Activated T-cell treated with anti-CD3 and anti-CD28 coated beads, Interleukin-2, amount 50 U/mL, for 48 hours (primary cell): ENCODE measurements at regions not wholly inside any gene's neighbourhood (a gene's known extent, or its start where the extent isn't known, plus 50 kb on each side); places are given as distances from the start of the nearest gene placed in this dataset.
"Not testable (repeated sequence)": the region's sequence is repeated elsewhere in the genome, so short reads cannot be mapped to it uniquely, and the experiment has no call there.

ENCODE experiments used
- DNase-seq, 2 experiments: peaks; one replicate each; pipeline ENCODE4 v3.0.0-alpha.2; 2020

DNA sequence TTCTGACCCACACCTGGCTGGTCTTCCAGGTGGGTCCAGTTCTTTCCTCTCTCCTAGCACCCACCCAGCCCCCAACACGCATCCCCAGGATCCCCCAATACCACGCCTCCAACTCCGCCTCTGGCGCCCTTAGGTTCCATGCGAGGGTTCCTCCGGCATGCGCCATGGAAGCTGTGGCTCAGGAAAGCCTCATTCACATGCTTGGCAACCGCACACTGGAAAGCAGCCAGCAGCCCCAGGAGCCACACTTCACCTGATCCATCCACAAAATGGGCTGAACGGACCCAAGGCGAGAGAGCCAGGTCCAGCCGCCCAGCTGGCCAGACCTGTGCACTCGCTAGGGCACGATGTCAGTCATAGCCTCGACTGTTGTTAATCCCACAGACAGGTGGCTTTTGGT lies 161.2 kb downstream of the PSMG1 start:
- DNase-seq: no peak

DNA sequence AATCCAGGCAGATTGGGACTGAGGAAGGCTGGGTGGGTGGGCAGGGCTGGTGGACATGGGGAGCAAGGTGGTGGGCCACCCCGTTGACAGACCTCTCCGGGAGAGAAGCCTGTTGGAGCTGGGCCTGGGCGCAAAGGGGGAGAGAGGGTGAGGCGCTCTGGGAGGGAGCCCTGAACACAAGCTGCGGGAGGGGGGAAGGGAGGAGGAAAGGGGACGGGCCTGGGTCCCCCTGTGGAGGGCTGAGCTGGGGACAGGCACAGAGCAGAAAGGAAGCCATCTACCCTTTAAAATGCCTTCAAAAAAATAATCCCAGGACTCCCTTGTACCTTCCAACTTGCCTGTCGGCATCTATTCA lies 161.8 kb downstream of the PSMG1 start:
- DNase-seq: no peak

DNA sequence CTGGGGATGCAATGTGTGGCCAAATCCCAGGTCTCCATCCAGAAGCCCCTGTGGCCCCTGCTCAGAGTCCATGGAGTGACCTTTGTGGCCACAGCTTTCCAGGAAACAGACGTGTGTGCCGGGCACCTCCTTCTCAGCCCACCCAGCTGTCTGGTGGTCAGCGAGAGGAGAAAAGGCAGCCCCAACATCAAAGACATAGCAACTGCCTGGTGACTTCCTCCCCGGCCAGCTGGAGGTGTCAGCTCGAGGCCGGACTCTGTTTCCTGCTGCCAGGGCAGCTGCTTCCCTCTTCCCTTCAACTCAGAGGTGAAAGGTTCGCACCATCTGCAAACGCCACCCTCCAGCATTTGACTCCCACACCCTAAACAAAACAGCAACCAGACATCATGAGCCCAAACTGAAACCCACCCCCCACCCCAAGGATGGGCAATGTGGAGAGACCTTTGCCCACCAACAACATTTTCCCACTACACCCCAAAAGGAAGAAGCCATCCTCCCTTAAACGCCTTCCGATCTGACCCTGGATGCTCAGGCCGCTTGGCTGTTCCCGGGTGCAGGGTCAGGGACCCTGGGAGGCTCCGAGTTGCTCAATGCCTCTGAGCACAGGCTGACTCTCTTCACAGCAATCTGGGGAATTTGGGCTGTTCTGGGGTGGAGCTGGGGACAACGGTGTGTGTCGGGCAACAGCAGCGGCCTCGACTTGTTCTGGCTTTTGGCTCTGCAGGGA lies 162.3 kb downstream of the PSMG1 start:
- no peak for DNase-seq

DNA sequence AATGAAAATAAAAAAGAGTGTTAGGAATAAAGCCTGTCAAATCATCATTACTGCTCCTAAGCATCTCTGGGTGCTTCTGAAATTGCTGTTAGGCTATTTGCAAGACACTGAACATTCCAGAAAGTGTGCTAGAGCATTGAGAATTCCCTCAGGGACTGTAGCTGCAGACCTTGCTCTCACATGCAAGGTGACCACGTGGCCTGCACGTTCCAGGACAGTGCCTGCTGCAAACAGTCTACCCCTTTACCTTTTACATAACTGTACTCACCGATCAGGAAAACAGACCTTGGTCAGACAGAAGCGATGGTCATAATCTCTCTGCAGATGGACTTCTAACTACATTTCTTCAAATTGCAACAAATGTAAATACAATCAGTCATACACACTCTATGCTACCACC lies 164.5 kb downstream of the PSMG1 start:
- DNase-seq: no peak

GRCh38 chr21:39016740-39017315 lies 166.4 kb downstream of the PSMG1 start:
- DNase-seq: no peak

- no peak for DNase-seq
Observed at GRCh38 chr21:39014747-39015146, 168.5 kb downstream of the PSMG1 start.

GRCh38 chr21:39012326-39013230 lies 170.7 kb downstream of the PSMG1 start:
- DNase-seq: no peak

DNA sequence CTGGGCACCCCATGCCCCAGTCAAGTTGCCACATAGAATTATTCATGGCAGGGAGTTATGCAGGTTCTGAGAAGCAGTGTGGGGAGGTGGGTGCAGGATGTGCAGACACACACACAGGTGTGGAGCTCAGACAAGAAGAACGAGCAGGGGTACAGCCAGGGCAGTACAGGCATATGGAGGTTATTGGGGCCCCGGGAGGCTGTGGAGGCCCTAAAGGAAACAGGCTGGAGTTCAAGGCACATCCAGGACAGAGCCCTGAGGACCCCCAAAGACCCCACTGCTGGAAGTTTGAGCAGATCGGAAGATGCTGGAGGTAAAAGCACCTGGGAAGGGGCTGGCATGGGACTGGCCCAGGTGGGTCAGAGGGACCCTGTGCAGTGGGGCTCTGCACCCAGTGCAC lies 171.3 kb downstream of the PSMG1 start:
- DNase-seq: no peak

- DNase-seq: no peak
Observed at GRCh38 chr21:39010629-39011404, 172.4 kb downstream of the PSMG1 start.

DNA sequence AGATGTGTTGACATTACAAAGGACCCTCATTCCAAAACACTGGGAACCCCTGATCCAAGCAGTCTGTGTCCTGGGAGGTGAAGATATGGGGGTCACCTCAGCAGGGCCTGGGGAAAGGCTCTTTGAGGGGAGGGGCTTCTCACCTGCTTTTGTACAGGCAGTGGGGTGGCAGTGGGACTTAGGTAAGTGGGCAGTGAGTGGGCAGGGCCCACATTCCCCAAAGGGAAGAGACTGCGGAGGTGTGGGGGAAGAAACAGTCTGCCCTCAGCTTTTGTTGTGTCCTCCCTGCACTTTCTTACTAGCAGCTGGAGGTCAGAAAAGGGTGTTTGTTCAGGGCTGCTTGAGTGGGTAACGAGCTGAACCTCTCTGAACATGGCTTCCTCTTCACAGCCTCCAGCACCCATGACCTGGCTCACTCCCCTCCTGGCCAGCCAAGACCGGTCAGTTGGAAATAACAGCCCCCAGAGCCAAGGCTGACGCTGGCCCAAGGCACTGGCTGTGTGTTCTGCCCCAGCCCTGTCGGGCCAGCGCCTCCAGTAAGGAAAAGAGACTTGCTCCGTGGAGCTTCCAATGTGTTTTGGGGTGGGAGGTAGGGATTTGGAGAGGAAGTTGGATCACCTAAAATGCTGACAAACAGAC lies 173.5 kb downstream of the PSMG1 start:
- no peak for DNase-seq

GRCh38 chr21:39007985-39008384 lies 175.3 kb downstream of the PSMG1 start:
- DNase-seq: no peak

GRCh38 chr21:39007532-39007931 lies 175.7 kb downstream of the PSMG1 start:
- no peak for DNase-seq

DNA sequence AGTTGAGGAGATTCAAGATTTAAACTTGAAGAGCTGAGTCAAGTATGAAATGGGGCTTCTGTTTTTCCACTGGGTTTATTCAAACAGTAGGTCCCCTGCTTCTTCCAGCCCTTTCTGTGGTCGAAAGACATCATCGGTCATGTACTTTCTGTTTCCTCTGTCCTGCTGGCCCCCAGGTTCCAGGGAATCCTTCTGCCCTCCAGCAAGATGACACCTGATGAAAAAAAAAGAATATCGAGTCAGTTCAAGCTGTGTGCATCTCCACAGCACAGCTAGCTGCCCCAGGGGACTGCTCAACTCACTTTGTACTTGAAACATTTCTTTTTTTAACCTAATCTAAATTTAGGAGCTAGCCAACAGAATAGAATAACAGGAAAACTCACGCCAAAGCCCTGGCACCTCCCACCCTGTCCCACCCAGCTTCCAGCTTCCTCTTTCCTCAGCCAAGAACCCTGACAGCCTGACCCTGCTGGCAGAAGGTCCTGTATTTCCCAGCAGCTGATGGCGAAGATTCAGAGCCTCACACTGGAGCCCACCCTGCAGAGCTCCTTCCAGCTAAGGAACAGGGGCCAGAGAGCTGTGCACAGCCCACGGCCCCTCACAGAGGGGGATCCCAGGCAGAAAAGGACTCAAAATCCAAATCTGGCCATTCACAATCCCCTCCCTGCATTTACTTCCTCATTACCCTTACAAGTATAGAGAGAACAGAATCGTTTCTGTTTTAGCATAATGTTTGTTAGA lies 176.5 kb downstream of the PSMG1 start:
- DNase-seq: no peak

DNA sequence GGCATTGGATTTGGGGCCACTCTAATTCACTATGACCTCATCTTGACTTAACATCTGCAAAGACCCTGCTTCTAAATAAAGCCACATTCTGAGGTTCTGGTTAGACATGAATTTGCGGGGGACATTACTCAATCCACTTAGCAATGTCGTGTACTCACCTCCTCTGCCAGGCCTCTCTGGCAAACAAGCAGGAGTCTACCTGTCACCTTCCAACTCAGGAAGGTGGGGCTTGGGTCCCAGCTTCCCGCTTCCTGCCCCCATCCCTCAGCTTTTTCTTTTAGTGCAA lies 177.8 kb downstream of the PSMG1 start:
- DNase-seq: no peak

DNA sequence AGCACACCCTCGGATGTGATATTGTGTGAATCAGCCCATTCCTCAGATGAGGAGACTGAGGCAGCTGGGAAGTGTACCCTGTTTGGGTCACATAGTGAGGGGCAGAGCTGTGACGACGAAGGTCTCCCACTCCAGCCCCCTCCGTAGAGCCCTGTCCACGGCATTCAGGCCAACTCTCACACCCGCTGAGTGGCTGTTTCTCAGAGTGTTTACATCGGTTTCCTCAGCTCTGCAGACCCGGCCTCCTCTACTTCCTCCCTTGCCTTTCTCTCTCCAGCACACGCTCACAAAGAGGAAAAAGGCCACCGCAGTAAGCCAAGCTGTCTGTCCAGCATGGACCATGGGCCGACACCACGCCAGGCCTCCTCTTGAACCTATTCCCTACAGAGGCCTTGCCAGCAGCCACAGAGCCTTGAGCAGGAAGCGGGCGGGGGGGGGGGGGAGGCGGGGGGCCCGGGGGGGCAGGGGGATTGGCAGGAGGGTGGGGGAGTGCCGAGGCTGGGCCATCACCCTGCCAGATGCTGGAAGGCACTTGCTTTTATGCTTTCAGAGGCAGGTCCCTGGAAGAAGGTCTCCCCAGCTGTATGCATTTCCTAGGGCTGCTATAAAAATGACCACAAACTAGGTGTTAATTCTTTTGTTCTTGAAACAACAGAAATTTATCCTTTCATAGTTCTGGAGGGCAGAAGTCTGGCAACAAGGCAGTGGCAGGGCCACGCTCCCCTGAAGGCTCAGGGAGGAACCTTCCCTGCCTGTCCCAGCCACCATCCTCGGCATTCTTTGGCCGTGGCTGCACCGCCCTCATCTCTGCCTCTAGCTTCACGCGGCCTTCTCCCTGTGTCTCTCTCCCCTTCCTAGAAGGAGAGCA lies 178.4 kb downstream of the PSMG1 start:
- no peak for DNase-seq

- DNase-seq: peak in 1 of 2 experiments; percentile 26
Observed at GRCh38 chr21:39003982-39004633, 179.1 kb downstream of the PSMG1 start.

DNA sequence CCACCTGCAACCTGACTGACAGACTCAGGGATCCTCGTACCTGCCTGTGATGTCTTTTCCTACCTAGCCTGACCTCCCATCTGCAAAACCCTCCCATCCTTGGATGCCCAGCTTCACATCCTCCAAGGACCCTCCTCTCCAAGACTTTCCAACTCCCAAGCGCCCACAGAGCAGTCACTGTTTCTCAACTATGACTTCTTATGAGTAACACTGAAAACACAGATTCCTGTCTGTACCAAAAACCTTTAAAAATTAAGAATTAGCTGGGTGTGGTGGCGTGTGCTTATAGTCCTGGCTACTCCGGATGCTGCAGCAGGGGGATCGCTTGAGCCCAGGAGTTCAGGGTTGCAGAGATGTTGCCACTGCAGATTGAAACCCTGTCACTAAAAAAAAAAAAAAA lies 181.9 kb downstream of the PSMG1 start:
- DNase-seq: no peak

DNA sequence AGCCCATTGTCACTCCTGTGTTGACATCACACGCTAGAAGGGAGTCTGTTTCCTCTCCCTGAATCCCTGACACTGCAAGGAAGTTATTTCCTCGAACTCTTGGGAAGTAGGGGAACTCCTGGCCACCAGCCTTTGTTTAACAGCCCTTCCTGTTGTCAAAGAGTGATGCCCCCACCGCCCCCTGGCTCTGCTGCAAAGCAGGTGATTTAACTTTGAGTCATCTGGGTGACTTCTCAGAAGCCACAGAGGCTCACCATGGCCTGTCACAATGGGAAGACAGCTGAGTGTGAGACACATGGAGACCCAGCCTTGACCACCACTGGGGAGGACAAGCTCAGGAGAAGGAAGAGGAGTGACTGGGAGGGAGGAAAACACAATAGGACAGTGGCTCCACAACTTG lies 182.8 kb downstream of the PSMG1 start:
- DNase-seq: peak; percentile 58 to 66

DNA sequence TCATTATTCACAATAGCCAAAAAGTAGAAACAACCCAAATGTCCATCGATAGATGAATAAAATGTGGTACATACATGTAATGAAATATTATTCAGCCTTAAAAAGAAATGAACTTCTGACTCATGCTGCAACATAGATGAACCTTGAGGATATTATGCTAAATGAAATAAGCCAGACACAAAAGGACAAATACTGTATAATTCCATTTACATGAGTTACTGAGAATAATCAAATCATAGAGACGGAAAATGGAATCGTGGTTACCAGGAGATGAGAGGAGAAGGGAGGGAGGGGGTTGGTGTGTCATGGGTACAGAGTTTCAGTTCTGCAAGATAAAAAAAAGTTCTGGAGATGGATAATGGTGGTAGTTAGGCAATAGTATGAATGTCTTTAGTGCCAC lies 184.1 kb downstream of the PSMG1 start:
- DNase-seq: no peak

GRCh38 chr21:38998281-38998680 lies 185.0 kb downstream of the PSMG1 start:
- not testable (repeated sequence) for DNase-seq

- DNase-seq: not testable (repeated sequence)
Observed at GRCh38 chr21:38997843-38998175, 185.4 kb downstream of the PSMG1 start.
